Heart right ventricle (tissue), 16 donors: ENCODE measurements at regions not wholly inside any gene's neighbourhood (a gene's known extent, or its start where the extent isn't known, plus 50 kb on each side); places are given as distances from the start of the nearest gene placed in this dataset.

Experiments
- ATAC-seq, 8 donors: fragments of 200-7000 bp; cut with Tn5 transposase; one replicate each; pipeline ENCODE4 v1.9.1; 2020; ENCODE audit warnings: mild to moderate bottlenecking in 8 of 8, moderate library complexity in 8 of 8, moderate number of reproducible peaks in 1 of 8
- DNase-seq, 2 donors: peaks; one replicate each; pipeline ENCODE4 v3.0.0-alpha.2; 2020
- H3K27ac ChIP-seq, 10 donors: fragments of 200-600 bp; sonication (generic) in 2 of 10; one replicate each; pipeline versions ENCODE4 v1.5.0 to v1.8.0; 2020 to 2022; ENCODE audit warnings: mild to moderate bottlenecking in 3 of 10
- H3K27me3 ChIP-seq, 7 donors: fragments of 200-600 bp; one replicate each; pipeline ENCODE4 v1.8.0; 2021 to 2022; ENCODE audit warnings: mild to moderate bottlenecking in 2 of 7
- H3K36me3 ChIP-seq, 9 donors: fragments of 200-600 bp; sonication (generic) in 1 of 9; one replicate each; pipeline versions ENCODE4 v1.5.0 to v1.8.0; 2020 to 2022; ENCODE audit warnings: mild to moderate bottlenecking in 2 of 9
- H3K4me1 ChIP-seq, 9 donors: fragments of 200-600 bp; sonication (generic) in 1 of 9; one replicate each; pipeline versions ENCODE4 v1.5.0 to v1.8.0; 2020 to 2022; ENCODE audit warnings: mild to moderate bottlenecking in 4 of 9
- H3K4me3 ChIP-seq, 10 donors: fragments of 200-600 bp; sonication (generic) in 2 of 10; one replicate each; pipeline versions ENCODE4 v1.5.0 to v1.8.0; 2020 to 2022; ENCODE audit warnings: mild to moderate bottlenecking in 7 of 10, moderate library complexity in 2 of 10
- H3K9me3 ChIP-seq, 11 donors: fragments of 200-600 bp in 10 of 11; sonication (generic) in 2 of 11; one replicate each; pipeline versions ENCODE4 v1.5.0 to v1.8.0; 2013 to 2022; ENCODE audit warnings: mild to moderate bottlenecking in 2 of 11, control low read depth in 1 of 11, moderate library complexity in 1 of 11
- CTCF ChIP-seq, 9 donors: fragments of 200-600 bp; sonication (generic) in 2 of 9; IDR thresholded peaks; one replicate each; pipeline versions ENCODE4 v1.5.0 to v1.8.0; 2021 to 2022; ENCODE audit warnings: antibody characterized with exemption in 9 of 9, mild to moderate bottlenecking in 5 of 9, moderate library complexity in 1 of 9
- WGBS, 2 donors: extraction: QIAGEN DNeasy Blood & Tissue Kit; methylation state at CpG; one replicate each; pipeline ENCODE4 v1.1.7; 2013; ENCODE audit warnings: inconsistent platforms in 1 of 2; 5-methylcytosine and 5-hydroxymethylcytosine counted together
- intact Hi-C, 10 donors: fragments of 100-400 bp; cut with DNase I; formaldehyde crosslinking; loops; one replicate each; pipeline versions ENCODE4 v1.11.1 to v1.14.2; 2022
- donor health status: Arrhythmogenic right ventricular cardiomyopathy.
- donor health status: ischemic (EF 13 %, LVEDD 7.1; RV severe dilation, severe dysfunction).
- donor health status: healthy with polysubstance abuse.
- donor health status: DM: no; HTN: yes; CAD: no.
- donor health status: DM: no; HTN: no; CAD: no.
- donor health status: ischemic (EF 25% LVEDD 6.9; RV normal size, moderate dysfunction).
- donor health status: ischemic (EF 25% LVEDD 5.7; RV mildly dilated, moderate dysfunction).
- donor health status: healthy.
- donor health status: DM: yes; HTN: yes; CAD: no.
- donor health status: Ischemic cardiomyopathy.
- donor health status: ischemic (EF 35%, LVEDD 5.7; RV mildly dilated, moderate dysfunction).
- donor health status: nonischemic (EF 11% LVEDD 7.7; RV severe dilation, severe dysfunction).
- donor health status: DM: yes; HTN: yes; CAD: no.
- donor health status: PGD.
- donor health status: ischemic (EF 29% LVEDD 5.4; RV normal size, mild dysfunction).
- donor health status: nonischemic (EF 23%, LVEDD 6.1; RV moderate dilation, normal function).

GRCh38 chr14:40452674-40453073 is 1020.4 kb upstream of the FBXO33 start:
- 97 to 100% methylated on average over 1 of the region's 1 CpG for WGBS, 2 donors
- DNase-seq, result no peak
- Histone ChIP-seq H3K9me3 (peaks cover 0 to 16% (median 0%) of the 10 kb centered on the region in 11 donors), H3K27me3 (no peaks in the 10 kb centered on the region), H3K27ac (no peak overlapping the region), H3K36me3 (no peaks in the 10 kb centered on the region), H3K4me3 (no peak overlapping the region), H3K4me1 (no peaks in the 10 kb centered on the region)
- TF ChIP-seq CTCF (IDR thresholded peaks at IDR 0.05), result no peak
- no peak for ATAC-seq
- intact Hi-C loops, result no loop called here

DNA sequence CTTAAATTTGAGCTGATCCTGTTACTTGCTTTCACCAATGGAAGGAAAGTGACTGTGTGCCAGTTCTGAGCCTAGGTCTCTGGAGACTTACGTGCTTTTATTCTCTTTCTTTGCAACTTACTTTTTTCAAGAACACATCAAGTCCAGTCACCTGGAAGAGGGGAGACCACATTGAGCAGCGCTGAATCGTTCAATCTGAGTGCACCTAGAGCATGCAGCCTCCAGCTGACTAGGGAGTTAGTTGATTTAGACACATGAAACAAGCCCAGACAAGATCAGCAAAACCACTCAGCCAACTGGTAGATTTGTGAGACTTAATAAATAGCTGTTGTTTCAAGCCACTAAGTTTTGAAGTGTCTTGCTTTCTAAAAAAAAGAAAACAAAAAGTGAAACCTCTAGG is 1014.8 kb upstream of the FBXO33 start:
- intact Hi-C loops, result no loop called here
- Histone ChIP-seq H3K9me3 (peaks cover 0 to 4% (median 0%) of the 10 kb centered on the region in 11 donors), H3K36me3 (no peaks in the 10 kb centered on the region), H3K27me3 (no peaks in the 10 kb centered on the region), H3K4me1 (no peaks in the 10 kb centered on the region), H3K4me3 (no peak overlapping the region), H3K27ac (no peak overlapping the region)
- 88 to 95% methylated on average over 3 of the region's 3 CpGs for WGBS, 2 donors
- TF ChIP-seq CTCF (IDR thresholded peaks at IDR 0.05), result no peak
- DNase-seq (no peak), ATAC-seq (no peak)

- Histone ChIP-seq H3K9me3 (peaks cover 0 to 4% (median 0%) of the 10 kb centered on the region in 11 donors), H3K27ac (no peak overlapping the region), H3K4me3 (no peak overlapping the region), H3K4me1 (no peaks in the 10 kb centered on the region), H3K36me3 (no peaks in the 10 kb centered on the region), H3K27me3 (no peaks in the 10 kb centered on the region)
- no peak for TF ChIP-seq CTCF (IDR thresholded peaks at IDR 0.05)
- no peak for ATAC-seq
- 90 to 93% methylated on average over 5 of the region's 5 CpGs for WGBS, 2 donors
- intact Hi-C loops, result no loop called here
- no peak for DNase-seq
Measured at GRCh38 chr14:40445020-40445419, 1012.8 kb upstream of the FBXO33 start.

DNA sequence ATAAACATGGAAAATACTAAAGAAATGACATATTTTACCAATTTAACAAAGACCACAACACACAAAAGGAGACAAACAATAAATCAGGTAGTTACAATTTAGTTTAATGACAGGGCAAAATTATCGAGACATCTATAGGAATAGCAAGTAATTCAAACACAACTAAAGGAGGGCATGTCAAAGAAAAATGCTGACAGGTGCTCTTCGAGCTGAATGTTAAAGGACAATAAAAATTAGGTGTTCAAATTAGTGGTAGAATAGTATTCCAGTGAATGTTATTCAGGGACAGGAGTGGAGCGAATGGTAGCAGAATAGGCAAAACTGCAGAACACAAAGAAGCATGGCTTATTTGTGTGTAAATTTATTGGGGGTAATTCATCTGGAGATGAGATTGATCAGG is 1004.3 kb upstream of the FBXO33 start:
- 87 to 90% methylated on average over 3 of the region's 3 CpGs for WGBS, 2 donors
- no peak for TF ChIP-seq CTCF (IDR thresholded peaks at IDR 0.05)

More for the DNA sequence above, 1004.3 kb upstream of the FBXO33 start:
- intact Hi-C loops, result no loop called here
- H3K9me3 ChIP-seq, result no peaks in the 10 kb centered on the region
- no peak for ATAC-seq
- no peaks in the 10 kb centered on the region for H3K36me3 ChIP-seq
- no peaks in the 10 kb centered on the region for H3K27me3 ChIP-seq
- no peak for DNase-seq
- no peaks in the 10 kb centered on the region for H3K4me1 ChIP-seq
- no peak overlapping the region for H3K27ac ChIP-seq
- no peak overlapping the region for H3K4me3 ChIP-seq
